Pons (tissue), 1 donor: ENCODE measurements at regions not wholly inside any gene's neighbourhood (a gene's known extent, or its start where the extent isn't known, plus 50 kb on each side); places are given as distances from the start of the nearest gene placed in this dataset.
A peak's percentile ranks its signal among the peaks of the same experiment; 100 is the strongest.
"Not testable (repeated sequence)": the region's sequence is repeated elsewhere in the genome, so short reads cannot be mapped to it uniquely, and the experiment has no call there.

Source experiments
- DNase-seq: peaks from one replicate; pipeline ENCODE4 v3.0.0-alpha.2; 2016; ENCODE audit warnings: low spot score

- not testable (repeated sequence) for DNase-seq
Observed at GRCh38 chr1:245061808-245062207, 93.0 kb upstream of the KIF26B start.

GRCh38 chr1:245060684-245061374, 94.0 kb upstream of the KIF26B start:
- DNase-seq = no peak

- no peak for DNase-seq
Observed at GRCh38 chr1:245059806-245060424, 94.9 kb upstream of the KIF26B start.

GRCh38 chr1:245058882-245059281, 95.9 kb upstream of the KIF26B start:
- DNase-seq = no peak

- no peak for DNase-seq
Observed at GRCh38 chr1:245058436-245058835, 96.3 kb upstream of the KIF26B start.

- no peak for DNase-seq
Observed at GRCh38 chr1:245056913-245057312, 97.9 kb upstream of the KIF26B start.

GRCh38 chr1:245056296-245056695, 98.5 kb upstream of the KIF26B start:
- not testable (repeated sequence) for DNase-seq

GRCh38 chr1:245055752-245056151, 99.0 kb upstream of the KIF26B start:
- no peak for DNase-seq

GRCh38 chr1:245054507-245055270, 100.1 kb upstream of the KIF26B start:
- peak; percentile 48 for DNase-seq

- DNase-seq = peak; percentile 53
Observed at GRCh38 chr1:245054105-245054504, 100.7 kb upstream of the KIF26B start.

- DNase-seq = no peak
Observed at GRCh38 chr1:245052258-245052657, 102.5 kb upstream of the KIF26B start.

GRCh38 chr1:245051349-245052221, 103.2 kb upstream of the KIF26B start:
- DNase-seq = peak; percentile 62

GRCh38 chr1:245046769-245047168, 108.0 kb upstream of the KIF26B start:
- DNase-seq = no peak

GRCh38 chr1:245046315-245046714, 108.5 kb upstream of the KIF26B start:
- no peak for DNase-seq

GRCh38 chr1:245045087-245045881, 109.5 kb upstream of the KIF26B start:
- peak; percentile 45 for DNase-seq

- no peak for DNase-seq
Observed at GRCh38 chr1:245043611-245043940, 111.2 kb upstream of the KIF26B start.

GRCh38 chr1:245041058-245041698, 113.6 kb upstream of the KIF26B start:
- no peak for DNase-seq

- DNase-seq = no peak
Observed at GRCh38 chr1:245039196-245039595, 115.6 kb upstream of the KIF26B start.

- no peak for DNase-seq
Observed at GRCh38 chr1:245036102-245036501, 118.7 kb upstream of the KIF26B start.

- DNase-seq = no peak
Observed at GRCh38 chr1:245031041-245031440, 123.7 kb upstream of the KIF26B start.

GRCh38 chr1:245026247-245026646, 128.5 kb upstream of the KIF26B start:
- no peak for DNase-seq
